Uterus (tissue), 3 donors: ENCODE measurements at regions not wholly inside any gene's neighbourhood (a gene's known extent, or its start where the extent isn't known, plus 50 kb on each side); places are given as distances from the start of the nearest gene placed in this dataset.

Source experiments
- DNase-seq, 2 donors: peaks; one replicate each; pipeline ENCODE4 v3.0.0-alpha.2; 2019 to 2020
- H3K27ac ChIP-seq, 2 donors: fragments of 200-600 bp; sonication (generic); 1 replicate in 1 of 2; 2 replicates in 1 of 2; pipeline ENCODE4 v1.5.1; 2016 to 2018
- H3K27me3 ChIP-seq, 2 donors: fragments of 200-600 bp; sonication (generic); one replicate each; pipeline ENCODE4 v1.5.1; 2018 to 2019; ENCODE audit warnings: control low read depth in 1 of 2
- H3K36me3 ChIP-seq, 2 donors: fragments of 200-600 bp; sonication (generic); one replicate each; pipeline ENCODE4 v1.5.1; 2019; ENCODE audit warnings: control low read depth in 1 of 2
- H3K4me1 ChIP-seq, 2 donors: fragments of 200-600 bp; sonication (generic); one replicate each; pipeline ENCODE4 v1.5.1; 2018 to 2019; ENCODE audit warnings: control low read depth in 1 of 2
- H3K4me3 ChIP-seq, 2 donors: fragments of 200-600 bp; sonication (generic); 1 replicate in 1 of 2; 2 replicates in 1 of 2; pipeline ENCODE4 v1.5.1; 2018 to 2019; ENCODE audit warnings: mild to moderate bottlenecking in 1 of 2
- H3K9me3 ChIP-seq, 2 donors: fragments of 200-600 bp; sonication (generic); one replicate each; pipeline ENCODE4 v1.5.1; 2019; ENCODE audit warnings: control low read depth in 1 of 2
- POLR2A ChIP-seq, 2 donors: fragments of 450-650 bp; IDR thresholded peaks; one replicate each; pipeline ENCODE4 v1.6.1; 2016; ENCODE audit warnings: antibody characterized with exemption in 2 of 2, mild to moderate bottlenecking in 1 of 2, moderate library complexity in 1 of 2
- intact Hi-C: fragments of 100-400 bp; cut with DNase I; formaldehyde crosslinking; loops from one replicate; pipeline ENCODE4 v1.15.1; 2023; ENCODE audit warnings: low total_unique reads
- TF ChIP-seq, protein P1 (sequence below), 4 experiments: fragments of 200-600 bp in 2 of 4; fragments of 450-650 bp in 2 of 4; sonication (generic) in 2 of 4; IDR thresholded peaks; one replicate each; pipeline ENCODE4 v1.5.1; 2016 to 2019; ENCODE audit warnings: antibody characterized with exemption in 4 of 4, mild to moderate bottlenecking in 2 of 4, moderate library complexity in 1 of 4
- donor health status: DM: yes; HTN: yes; CAD: no.

DNA sequence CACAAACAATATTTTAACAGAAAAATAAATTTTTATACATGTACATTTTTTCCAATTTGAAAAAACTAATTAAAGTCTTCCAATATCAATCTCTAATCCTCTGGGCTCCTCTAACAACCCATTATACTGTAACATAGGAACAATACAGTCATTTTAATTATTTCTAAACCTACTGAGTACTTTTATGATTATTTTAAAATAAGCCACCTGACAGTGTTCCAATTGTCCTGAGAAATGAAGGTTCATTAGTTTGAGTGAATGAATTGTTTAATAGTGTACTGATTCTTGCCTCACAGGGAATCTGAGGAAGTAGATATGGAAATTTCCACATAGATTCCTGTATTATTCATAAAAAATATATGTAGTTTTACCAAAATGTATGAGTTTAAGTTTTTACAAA is 123.1 kb upstream of the EYS start:
- TF ChIP-seq, protein P1, sequence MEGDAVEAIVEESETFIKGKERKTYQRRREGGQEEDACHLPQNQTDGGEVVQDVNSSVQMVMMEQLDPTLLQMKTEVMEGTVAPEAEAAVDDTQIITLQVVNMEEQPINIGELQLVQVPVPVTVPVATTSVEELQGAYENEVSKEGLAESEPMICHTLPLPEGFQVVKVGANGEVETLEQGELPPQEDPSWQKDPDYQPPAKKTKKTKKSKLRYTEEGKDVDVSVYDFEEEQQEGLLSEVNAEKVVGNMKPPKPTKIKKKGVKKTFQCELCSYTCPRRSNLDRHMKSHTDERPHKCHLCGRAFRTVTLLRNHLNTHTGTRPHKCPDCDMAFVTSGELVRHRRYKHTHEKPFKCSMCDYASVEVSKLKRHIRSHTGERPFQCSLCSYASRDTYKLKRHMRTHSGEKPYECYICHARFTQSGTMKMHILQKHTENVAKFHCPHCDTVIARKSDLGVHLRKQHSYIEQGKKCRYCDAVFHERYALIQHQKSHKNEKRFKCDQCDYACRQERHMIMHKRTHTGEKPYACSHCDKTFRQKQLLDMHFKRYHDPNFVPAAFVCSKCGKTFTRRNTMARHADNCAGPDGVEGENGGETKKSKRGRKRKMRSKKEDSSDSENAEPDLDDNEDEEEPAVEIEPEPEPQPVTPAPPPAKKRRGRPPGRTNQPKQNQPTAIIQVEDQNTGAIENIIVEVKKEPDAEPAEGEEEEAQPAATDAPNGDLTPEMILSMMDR (IDR thresholded peaks at IDR 0.05) = no peak
- TF ChIP-seq POLR2A (IDR thresholded peaks at IDR 0.05) = no peak
- intact Hi-C loops = no loop called here
- Histone ChIP-seq H3K27ac (no peak overlapping the region), H3K9me3 (no peaks in the 10 kb centered on the region), H3K4me3 (no peak overlapping the region), H3K36me3 (no peaks in the 10 kb centered on the region), H3K27me3 (peaks cover 0 to 6% of the 10 kb centered on the region in 2 donors), H3K4me1 (no peaks in the 10 kb centered on the region)
- DNase-seq = no peak

DNA sequence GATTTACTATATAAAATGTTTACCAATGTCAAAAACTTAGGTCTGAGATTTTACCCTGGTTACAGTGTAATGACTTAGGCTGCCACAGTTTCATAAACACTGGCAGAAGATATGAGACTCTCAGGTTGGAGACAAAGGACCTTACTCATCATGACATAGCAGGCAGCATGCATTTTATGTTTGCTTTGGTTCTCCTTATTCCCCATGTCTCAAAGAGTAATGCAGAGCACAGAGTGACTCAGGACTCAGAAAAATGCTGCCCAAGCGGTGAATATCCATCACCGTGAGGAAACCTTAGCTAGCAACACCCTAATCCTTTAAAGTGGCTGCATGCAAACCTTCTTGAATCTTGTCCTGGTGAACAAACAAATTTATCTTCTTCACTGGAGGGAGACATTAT is 112.1 kb upstream of the EYS start:
- Histone ChIP-seq H3K4me1 (no peaks in the 10 kb centered on the region), H3K36me3 (no peaks in the 10 kb centered on the region), H3K9me3 (no peaks in the 10 kb centered on the region), H3K27me3 (no peaks in the 10 kb centered on the region), H3K4me3 (no peak overlapping the region), H3K27ac (no peak overlapping the region)
- no peak for DNase-seq
- TF ChIP-seq, protein P1 (IDR thresholded peaks at IDR 0.05) = no peak
- no peak for TF ChIP-seq POLR2A (IDR thresholded peaks at IDR 0.05)
- intact Hi-C loops = no loop called here

DNA sequence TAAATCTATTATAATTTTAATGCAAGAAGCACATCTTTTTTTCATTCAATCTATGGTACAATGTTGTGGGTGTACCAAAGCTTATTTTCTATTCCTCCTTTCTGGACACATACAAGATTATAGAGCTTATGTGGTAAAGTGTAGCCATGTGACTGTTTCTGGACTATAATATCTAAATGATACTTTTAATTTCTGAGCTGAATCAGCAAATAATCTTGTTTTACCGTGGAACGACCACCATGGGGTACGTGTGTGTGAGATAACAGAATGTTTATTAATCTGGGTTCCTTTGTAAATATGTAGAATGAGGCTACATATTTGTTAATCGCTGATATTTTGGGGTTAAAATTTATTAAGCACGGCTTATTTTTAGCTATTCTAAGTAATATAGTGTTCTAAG is 111.5 kb upstream of the EYS start:
- Histone ChIP-seq H3K4me3 (no peak overlapping the region), H3K4me1 (no peaks in the 10 kb centered on the region), H3K27me3 (no peaks in the 10 kb centered on the region), H3K36me3 (no peaks in the 10 kb centered on the region), H3K27ac (no peak overlapping the region), H3K9me3 (no peaks in the 10 kb centered on the region)
- DNase-seq = no peak
- TF ChIP-seq, protein P1 (IDR thresholded peaks at IDR 0.05) = no peak
- TF ChIP-seq POLR2A (IDR thresholded peaks at IDR 0.05) = no peak
- intact Hi-C loops = no loop called here

DNA sequence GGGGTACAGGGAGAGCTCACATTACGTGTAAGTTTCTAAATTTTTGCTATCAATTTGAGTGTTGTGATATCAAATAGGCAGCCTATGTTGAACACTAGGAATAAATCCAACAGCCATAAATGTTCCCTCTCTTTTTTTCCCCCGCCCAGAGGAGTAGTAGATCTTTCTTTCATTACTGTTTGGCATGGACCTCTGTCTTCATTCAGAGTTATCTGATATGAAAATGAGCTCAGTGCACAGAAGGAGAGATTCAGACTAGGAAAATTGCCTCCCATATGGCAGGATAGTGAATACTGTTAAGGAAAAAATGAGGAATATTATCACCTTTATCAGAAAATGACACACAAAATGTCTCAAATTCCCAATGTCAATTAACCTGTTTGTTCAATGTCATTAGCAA is 110.0 kb upstream of the EYS start:
- no peak overlapping the region for H3K27ac ChIP-seq
- no peaks in the 10 kb centered on the region for H3K9me3 ChIP-seq
- DNase-seq = no peak
- TF ChIP-seq POLR2A (IDR thresholded peaks at IDR 0.05) = no peak
- TF ChIP-seq, protein P1 (IDR thresholded peaks at IDR 0.05) = no peak
- H3K4me3 ChIP-seq = no peak overlapping the region
- intact Hi-C loops = no loop called here
- no peaks in the 10 kb centered on the region for H3K36me3 ChIP-seq
- no peaks in the 10 kb centered on the region for H3K4me1 ChIP-seq
- H3K27me3 ChIP-seq = no peaks in the 10 kb centered on the region

DNA sequence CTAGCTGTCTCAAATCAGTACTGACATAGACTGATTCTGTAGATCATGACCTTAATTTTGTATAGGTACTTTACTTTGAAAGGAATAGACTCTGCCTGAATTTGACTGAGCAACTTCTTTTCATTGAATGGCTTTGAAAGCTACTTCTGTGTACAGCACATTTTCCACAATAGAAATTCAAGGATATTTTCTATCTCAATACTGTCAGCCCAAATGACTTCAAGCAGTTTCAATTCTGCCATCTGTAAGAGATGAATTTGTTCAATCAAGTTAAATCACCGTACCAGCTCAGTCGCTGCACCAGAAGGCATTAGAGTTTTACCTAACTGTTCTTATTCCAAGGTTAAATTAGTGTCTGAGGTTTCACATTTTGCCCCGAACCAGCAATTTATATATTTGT is 107.0 kb upstream of the EYS start:
- intact Hi-C loops = no loop called here
- Histone ChIP-seq H3K27me3 (no peaks in the 10 kb centered on the region), H3K36me3 (no peaks in the 10 kb centered on the region), H3K4me1 (no peaks in the 10 kb centered on the region), H3K4me3 (no peak overlapping the region), H3K27ac (no peak overlapping the region), H3K9me3 (no peaks in the 10 kb centered on the region)
- TF ChIP-seq POLR2A (IDR thresholded peaks at IDR 0.05) = no peak
- TF ChIP-seq, protein P1 (IDR thresholded peaks at IDR 0.05) = no peak
- no peak for DNase-seq
